ENCODE measurements at regions not wholly inside any gene's neighbourhood (a gene's known extent, or its start where the extent isn't known, plus 50 kb on each side); places are given as distances from the start of the nearest gene placed in this dataset.
"Not testable (repeated sequence)": the region's sequence is repeated elsewhere in the genome, so short reads cannot be mapped to it uniquely, and the experiment has no call there.

GRCh38 chr5:13019729-13020128, 924.8 kb downstream of the DNAH5 start:
- no peak for DNase-seq

- no peak for DNase-seq
Observed at GRCh38 chr5:13003457-13003856, 941.0 kb downstream of the DNAH5 start.

- DNase-seq: no peak
Observed at GRCh38 chr5:12999667-13000066, 944.8 kb downstream of the DNAH5 start.

GRCh38 chr5:12985142-12985541, 959.3 kb downstream of the DNAH5 start:
- DNase-seq: no peak

- no peak for DNase-seq
Observed at GRCh38 chr5:12974856-12975255, 969.6 kb downstream of the DNAH5 start.

GRCh38 chr5:12965804-12966203, 978.7 kb downstream of the DNAH5 start:
- no peak for DNase-seq

- no peak for DNase-seq
Observed at GRCh38 chr5:12959713-12960112, 984.8 kb downstream of the DNAH5 start.

- no peak for DNase-seq
Observed at GRCh38 chr5:12952409-12952808, 992.1 kb downstream of the DNAH5 start.

GRCh38 chr5:12951846-12952245, 992.6 kb downstream of the DNAH5 start:
- DNase-seq: no peak

- DNase-seq: no peak
Observed at GRCh38 chr5:12947379-12947778, 997.1 kb downstream of the DNAH5 start.

- DNase-seq: not testable (repeated sequence)
Observed at GRCh38 chr5:12945477-12945876, 999.0 kb downstream of the DNAH5 start.

GRCh38 chr5:12936221-12936620, 1008.3 kb downstream of the DNAH5 start:
- no peak for DNase-seq

GRCh38 chr5:12934722-12935121, 1009.8 kb downstream of the DNAH5 start:
- no peak for DNase-seq

- DNase-seq: no peak
Observed at GRCh38 chr5:12920527-12920926, 1016.3 kb upstream of the CTNND2 start.

GRCh38 chr5:12911156-12911555, 1006.9 kb upstream of the CTNND2 start:
- no peak for DNase-seq

- DNase-seq: no peak
Observed at GRCh38 chr5:12910641-12911040, 1006.4 kb upstream of the CTNND2 start.

- DNase-seq: no peak
Observed at GRCh38 chr5:12902611-12903010, 998.4 kb upstream of the CTNND2 start.

- DNase-seq: no peak
Observed at GRCh38 chr5:12901696-12902095, 997.5 kb upstream of the CTNND2 start.

GRCh38 chr5:12896086-12896485, 991.8 kb upstream of the CTNND2 start:
- no peak for DNase-seq

- DNase-seq: no peak
Observed at GRCh38 chr5:12885018-12885417, 980.8 kb upstream of the CTNND2 start.

- no peak for DNase-seq
Observed at GRCh38 chr5:12883395-12883794, 979.1 kb upstream of the CTNND2 start.

- no peak for DNase-seq
Observed at GRCh38 chr5:12876541-12877298, 972.5 kb upstream of the CTNND2 start.

- no peak for DNase-seq
Observed at GRCh38 chr5:12870872-12871539, 966.8 kb upstream of the CTNND2 start.

GRCh38 chr5:12865529-12865928, 961.3 kb upstream of the CTNND2 start:
- no peak for DNase-seq

Data from suppressor macrophage (primary cell).